Esophagus muscularis mucosa (tissue), 4 donors: ENCODE measurements at regions not wholly inside any gene's neighbourhood (a gene's known extent, or its start where the extent isn't known, plus 50 kb on each side); places are given as distances from the start of the nearest gene placed in this dataset.

Experiments
- EP300 ChIP-seq: sonication (generic); formaldehyde crosslinking; IDR thresholded peaks from one replicate; pipeline ENCODE4 v1.6.1; 2017; ENCODE audit warnings: antibody characterized with exemption
- POLR2AphosphoS5 ChIP-seq, 2 donors: sonication (generic); formaldehyde crosslinking; IDR thresholded peaks; one replicate each; pipeline ENCODE4 v1.6.1; 2017; ENCODE audit warnings: antibody characterized with exemption in 2 of 2
- TF ChIP-seq, protein P1 (sequence below), 3 experiments: fragments of 200-600 bp in 2 of 3; fragments of 450-650 bp in 1 of 3; sonication (generic) in 2 of 3; IDR thresholded peaks; one replicate each; pipeline ENCODE4 v1.5.1; 2017 to 2019; ENCODE audit warnings: antibody characterized with exemption in 3 of 3, mild to moderate bottlenecking in 2 of 3, moderate library complexity in 1 of 3

DNA sequence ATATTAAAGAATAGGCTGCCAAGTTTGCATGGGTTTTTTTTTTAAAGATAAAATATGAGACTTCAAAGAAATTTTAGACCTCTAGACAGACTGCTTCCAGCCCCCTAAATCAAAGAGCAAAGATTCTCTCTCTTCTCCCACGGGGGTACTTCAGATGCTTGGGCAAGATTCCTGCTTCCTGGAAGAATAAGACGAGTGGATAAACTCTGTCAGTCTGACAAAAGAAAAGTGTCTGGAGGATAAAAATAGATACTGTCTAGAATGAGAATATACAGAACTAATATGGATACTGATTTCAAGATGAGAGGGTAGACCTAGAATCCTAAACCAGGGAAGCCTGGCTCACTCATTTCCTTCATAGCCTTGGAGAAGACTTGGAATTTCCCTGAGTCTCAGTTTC lies 435.1 kb downstream of the FOXO1 start:
- TF ChIP-seq, protein P1, sequence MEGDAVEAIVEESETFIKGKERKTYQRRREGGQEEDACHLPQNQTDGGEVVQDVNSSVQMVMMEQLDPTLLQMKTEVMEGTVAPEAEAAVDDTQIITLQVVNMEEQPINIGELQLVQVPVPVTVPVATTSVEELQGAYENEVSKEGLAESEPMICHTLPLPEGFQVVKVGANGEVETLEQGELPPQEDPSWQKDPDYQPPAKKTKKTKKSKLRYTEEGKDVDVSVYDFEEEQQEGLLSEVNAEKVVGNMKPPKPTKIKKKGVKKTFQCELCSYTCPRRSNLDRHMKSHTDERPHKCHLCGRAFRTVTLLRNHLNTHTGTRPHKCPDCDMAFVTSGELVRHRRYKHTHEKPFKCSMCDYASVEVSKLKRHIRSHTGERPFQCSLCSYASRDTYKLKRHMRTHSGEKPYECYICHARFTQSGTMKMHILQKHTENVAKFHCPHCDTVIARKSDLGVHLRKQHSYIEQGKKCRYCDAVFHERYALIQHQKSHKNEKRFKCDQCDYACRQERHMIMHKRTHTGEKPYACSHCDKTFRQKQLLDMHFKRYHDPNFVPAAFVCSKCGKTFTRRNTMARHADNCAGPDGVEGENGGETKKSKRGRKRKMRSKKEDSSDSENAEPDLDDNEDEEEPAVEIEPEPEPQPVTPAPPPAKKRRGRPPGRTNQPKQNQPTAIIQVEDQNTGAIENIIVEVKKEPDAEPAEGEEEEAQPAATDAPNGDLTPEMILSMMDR (IDR thresholded peaks at IDR 0.05): no peak
- no peak for TF ChIP-seq POLR2AphosphoS5 (IDR thresholded peaks at IDR 0.05)
- no peak for TF ChIP-seq EP300
